ENCODE measurements at regions not wholly inside any gene's neighbourhood (a gene's known extent, or its start where the extent isn't known, plus 50 kb on each side); places are given as distances from the start of the nearest gene placed in this dataset.

DNA sequence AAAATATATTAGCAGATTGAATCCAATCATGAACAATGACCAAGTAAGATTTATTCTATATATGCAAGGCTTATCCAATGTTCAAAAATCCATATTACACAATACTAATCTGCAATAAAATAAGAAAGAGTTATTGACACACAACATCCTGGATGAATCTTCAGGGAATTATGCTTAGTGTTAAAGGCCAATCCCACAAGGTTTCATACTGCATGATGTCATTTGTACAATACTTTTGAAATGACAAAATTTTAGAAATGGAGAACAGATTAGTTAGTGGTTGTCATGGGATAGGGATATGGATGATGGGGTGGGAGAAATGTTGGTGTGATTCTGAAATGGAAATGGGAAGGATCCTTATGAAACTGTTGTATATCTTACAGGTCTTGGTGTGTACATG, 425.7 kb downstream of the SIPA1L2 start:
- TF ChIP-seq CTCF (IDR thresholded peaks at IDR 0.05) (no peak), POLR2A (IDR thresholded peaks at IDR 0.05; ENCODE audit: low read depth) (no peak), EP300 (IDR thresholded peaks at IDR 0.05) (no peak)

Data from esophagus muscularis mucosa (tissue), 4 donors.